Transverse colon (tissue), 4 donors: ENCODE measurements at regions not wholly inside any gene's neighbourhood (a gene's known extent, or its start where the extent isn't known, plus 50 kb on each side); places are given as distances from the start of the nearest gene placed in this dataset.

ENCODE experiments used
- DNase-seq: peaks from one replicate; pipeline ENCODE4 v3.0.0-alpha.2; 2019
- H3K27ac ChIP-seq, 4 donors: fragments of 200-600 bp; sonication (generic); 2 replicates each; pipeline ENCODE4 v1.5.1; 2016 to 2018; ENCODE audit warnings: inconsistent platforms in 4 of 4
- H3K27me3 ChIP-seq: fragments of 200-600 bp; sonication (generic); 2 replicates; pipeline ENCODE4 v1.5.1; 2017; ENCODE audit warnings: inconsistent platforms
- H3K36me3 ChIP-seq, 4 donors: fragments of 200-600 bp; sonication (generic); 2 replicates each; pipeline ENCODE4 v1.5.1; 2017 to 2019; ENCODE audit warnings: inconsistent platforms in 4 of 4
- H3K4me1 ChIP-seq, 4 donors: fragments of 200-600 bp; sonication (generic); 2 replicates each; pipeline ENCODE4 v1.5.1; 2017 to 2020; ENCODE audit warnings: inconsistent platforms in 4 of 4
- H3K4me3 ChIP-seq, 4 donors: fragments of 200-600 bp; sonication (generic); 1 replicate in 1 of 4; 2 replicates in 3 of 4; pipeline versions ENCODE4 v1.5.1 to v1.6.1; 2017 to 2019; ENCODE audit warnings: inconsistent platforms in 4 of 4
- H3K9me3 ChIP-seq, 2 donors: fragments of 200-600 bp; sonication (generic); 2 replicates each; pipeline ENCODE4 v1.5.1; 2017 to 2019; ENCODE audit warnings: inconsistent platforms in 2 of 2
- CTCF ChIP-seq, 5 experiments: fragments of 200-600 bp in 3 of 5; fragments of 450-650 bp in 2 of 5; sonication (generic) in 3 of 5; IDR thresholded peaks; 1 replicate in 2 of 5; 2 replicates in 3 of 5; pipeline ENCODE4 v1.5.1; 2016 to 2017; ENCODE audit warnings: antibody characterized with exemption in 5 of 5, inconsistent platforms in 3 of 5, mild to moderate bottlenecking in 2 of 5, moderate library complexity in 1 of 5
- EP300 ChIP-seq: sonication (generic); formaldehyde crosslinking; IDR thresholded peaks from one replicate; pipeline ENCODE4 v1.6.1; 2017; ENCODE audit warnings: antibody characterized with exemption, low read depth
- POLR2A ChIP-seq: fragments of 450-650 bp; IDR thresholded peaks from one replicate; pipeline ENCODE4 v1.6.1; 2016; ENCODE audit warnings: antibody characterized with exemption, mild to moderate bottlenecking, moderate library complexity
- POLR2AphosphoS5 ChIP-seq, 3 donors: sonication (generic); formaldehyde crosslinking; IDR thresholded peaks; one replicate each; pipeline ENCODE4 v1.6.1; 2016; ENCODE audit warnings: antibody characterized with exemption in 3 of 3
- WGBS, 2 donors: methylation state at CpG; one replicate each; pipeline ENCODE4 v1.1.5; 2018; ENCODE audit warnings: low coverage in 1 of 2; 5-methylcytosine and 5-hydroxymethylcytosine counted together
- in situ Hi-C, 4 donors: fragments of 200-750 bp; cut with MboI; loops; one replicate each; pipeline versions ENCODE4 v1.15.0 to v1.15.1; 2017; ENCODE audit warnings: low sequenced_read_pairs in 3 of 4, low pct_ligation_motif_present in 1 of 4, low pct_unique_long_range_greater_than_20kb in 1 of 4
- intact Hi-C: fragments of 100-400 bp; cut with DNase I; formaldehyde crosslinking; loops from one replicate; pipeline ENCODE4 v1.15.1; 2023; ENCODE audit warnings: low total_unique reads

- Histone ChIP-seq H3K27me3 (no peaks in the 10 kb centered on the region), H3K4me3 (no peak overlapping the region), H3K36me3 (no peaks in the 10 kb centered on the region), H3K9me3 (no peaks in the 10 kb centered on the region), H3K4me1 (no peaks in the 10 kb centered on the region), H3K27ac (no peak overlapping the region)
- no peak for DNase-seq
- in situ Hi-C loops, result no loop called here
- TF ChIP-seq POLR2A, result no peak
- TF ChIP-seq EP300, result no peak
- TF ChIP-seq POLR2AphosphoS5 (IDR thresholded peaks at IDR 0.05), result no peak
- TF ChIP-seq CTCF (IDR thresholded peaks at IDR 0.05), result no peak
- WGBS, 2 donors, result 67 to 74% methylated on average over 2 to 3 of the region's 3 CpGs
- intact Hi-C loops, result no loop called here
Observed at GRCh38 chr4:95728145-95728544, 111.7 kb upstream of the PDHA2 start.

- Histone ChIP-seq H3K27me3 (no peaks in the 10 kb centered on the region), H3K9me3 (no peaks in the 10 kb centered on the region), H3K4me1 (no peaks in the 10 kb centered on the region), H3K4me3 (no peak overlapping the region), H3K27ac (no peak overlapping the region), H3K36me3 (no peaks in the 10 kb centered on the region)
- in situ Hi-C loops, result no loop called here
- no peak for DNase-seq
- TF ChIP-seq EP300 (no peak), CTCF (IDR thresholded peaks at IDR 0.05) (no peak)
- intact Hi-C loops, result loop anchor here (1.0 to 5.0 kb wide), 2 partner anchors 15 to 641 kb away; no protein-coding TSS in a partner anchor
- 80 to 81% methylated on average over 1 to 2 of the region's 2 CpGs for WGBS, 2 donors
Observed at GRCh38 chr4:95715830-95716229, 124.1 kb upstream of the PDHA2 start.

- H3K27me3 ChIP-seq, result no peaks in the 10 kb centered on the region
Observed at GRCh38 chr4:95714571-95714970, 125.3 kb upstream of the PDHA2 start.

GRCh38 chr4:95705323-95705722, 134.6 kb upstream of the PDHA2 start:
- Histone ChIP-seq H3K27me3 (no peaks in the 10 kb centered on the region), H3K27ac (no peak overlapping the region), H3K4me3 (no peak overlapping the region), H3K4me1 (no peaks in the 10 kb centered on the region), H3K36me3 (no peaks in the 10 kb centered on the region), H3K9me3 (no peaks in the 10 kb centered on the region)
- intact Hi-C loops (no loop called here), in situ Hi-C loops (no loop called here)
- no peak for DNase-seq
- TF ChIP-seq POLR2A, result no peak
- no peak for TF ChIP-seq CTCF (IDR thresholded peaks at IDR 0.05)
- TF ChIP-seq EP300, result no peak
- no peak for TF ChIP-seq POLR2AphosphoS5 (IDR thresholded peaks at IDR 0.05)

More at GRCh38 chr4:95714571-95714970, 125.3 kb upstream of the PDHA2 start:
- Histone ChIP-seq H3K4me3 (no peak overlapping the region), H3K36me3 (no peaks in the 10 kb centered on the region), H3K9me3 (no peaks in the 10 kb centered on the region), H3K27ac (no peak overlapping the region), H3K4me1 (no peaks in the 10 kb centered on the region)
- DNase-seq, result no peak
- WGBS, 2 donors, result 100% methylated on average over 1 of the region's 1 CpG; no CpG with 5 or more reads in 1 of the 2 donors
- in situ Hi-C loops, result no loop called here
- TF ChIP-seq POLR2A (no peak), POLR2AphosphoS5 (IDR thresholded peaks at IDR 0.05) (no peak), CTCF (IDR thresholded peaks at IDR 0.05) (no peak), EP300 (no peak)
- intact Hi-C loops, result no loop called here
